ENCODE measurements at regions not wholly inside any gene's neighbourhood (a gene's known extent, or its start where the extent isn't known, plus 50 kb on each side); places are given as distances from the start of the nearest gene placed in this dataset.

DNA sequence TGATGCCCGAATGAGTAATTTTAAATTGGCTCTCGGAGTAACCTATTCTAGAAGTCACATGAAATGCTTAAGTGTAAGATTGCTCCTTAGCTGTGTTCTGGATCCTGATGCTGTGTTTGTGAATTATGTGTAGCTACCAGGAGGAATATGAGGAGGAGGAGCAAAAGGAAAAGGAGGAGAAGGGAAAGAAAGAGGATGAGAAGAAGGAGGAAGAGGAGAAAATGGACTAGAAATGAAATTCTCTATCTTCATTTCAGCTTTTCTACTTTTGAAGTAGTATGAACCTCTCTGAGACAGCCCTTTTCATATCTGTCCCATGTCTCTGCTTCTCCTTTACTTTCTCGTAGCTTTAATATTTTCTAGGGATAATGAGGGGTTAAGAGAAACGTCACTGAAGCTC lies 119.4 kb upstream of the ACTBL2 start:
- TF ChIP-seq POLR2A (IDR thresholded peaks at IDR 0.05) = no peak
- TF ChIP-seq, protein P1, sequence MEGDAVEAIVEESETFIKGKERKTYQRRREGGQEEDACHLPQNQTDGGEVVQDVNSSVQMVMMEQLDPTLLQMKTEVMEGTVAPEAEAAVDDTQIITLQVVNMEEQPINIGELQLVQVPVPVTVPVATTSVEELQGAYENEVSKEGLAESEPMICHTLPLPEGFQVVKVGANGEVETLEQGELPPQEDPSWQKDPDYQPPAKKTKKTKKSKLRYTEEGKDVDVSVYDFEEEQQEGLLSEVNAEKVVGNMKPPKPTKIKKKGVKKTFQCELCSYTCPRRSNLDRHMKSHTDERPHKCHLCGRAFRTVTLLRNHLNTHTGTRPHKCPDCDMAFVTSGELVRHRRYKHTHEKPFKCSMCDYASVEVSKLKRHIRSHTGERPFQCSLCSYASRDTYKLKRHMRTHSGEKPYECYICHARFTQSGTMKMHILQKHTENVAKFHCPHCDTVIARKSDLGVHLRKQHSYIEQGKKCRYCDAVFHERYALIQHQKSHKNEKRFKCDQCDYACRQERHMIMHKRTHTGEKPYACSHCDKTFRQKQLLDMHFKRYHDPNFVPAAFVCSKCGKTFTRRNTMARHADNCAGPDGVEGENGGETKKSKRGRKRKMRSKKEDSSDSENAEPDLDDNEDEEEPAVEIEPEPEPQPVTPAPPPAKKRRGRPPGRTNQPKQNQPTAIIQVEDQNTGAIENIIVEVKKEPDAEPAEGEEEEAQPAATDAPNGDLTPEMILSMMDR (IDR thresholded peaks at IDR 0.05) = no peak
- no peak for TF ChIP-seq POLR2AphosphoS5 (IDR thresholded peaks at IDR 0.05)

Data from breast epithelium (tissue), 3 donors.